Hepatocyte (in vitro differentiated cells): ENCODE measurements at regions not wholly inside any gene's neighbourhood (a gene's known extent, or its start where the extent isn't known, plus 50 kb on each side); places are given as distances from the start of the nearest gene placed in this dataset.
"Not testable (repeated sequence)": the region's sequence is repeated elsewhere in the genome, so short reads cannot be mapped to it uniquely, and the experiment has no call there.

ENCODE experiments used
- DNase-seq: peaks from one replicate; pipeline ENCODE4 v3.0.0-alpha.2; 2016; ENCODE audit warnings: low spot score
- H2AFZ ChIP-seq: fragments of 200-600 bp; sonication (generic); 2 replicates; pipeline ENCODE4 v1.6.0; 2016; ENCODE audit warnings: antibody characterized with exemption, mild to moderate bottlenecking
- H3K27ac ChIP-seq: fragments of 200-600 bp; sonication (generic); 2 replicates; pipeline ENCODE4 v1.5.1; 2016; ENCODE audit warnings: mild to moderate bottlenecking
- H3K27me3 ChIP-seq: fragments of 200-600 bp; sonication (generic); 2 replicates; pipeline ENCODE4 v1.6.1; 2016
- H3K36me3 ChIP-seq: fragments of 200-600 bp; sonication (generic); replicated peaks from 2 replicates; pipeline ENCODE4 v1.5.1; 2016; ENCODE audit warnings: low read depth; ENCODE audit not compliant: insufficient read depth
- H3K4me1 ChIP-seq: fragments of 200-600 bp; sonication (generic); 2 replicates; pipeline ENCODE4 v1.5.1; 2016; ENCODE audit warnings: mild to moderate bottlenecking, moderate library complexity; ENCODE audit not compliant: insufficient read depth
- H3K4me2 ChIP-seq: fragments of 200-600 bp; sonication (generic); 2 replicates; pipeline ENCODE4 v1.6.0; 2016
- H3K4me3 ChIP-seq: fragments of 200-600 bp; sonication (generic); 2 replicates; pipeline ENCODE4 v1.5.1; 2016; ENCODE audit warnings: mild to moderate bottlenecking
- H3K79me2 ChIP-seq: fragments of 200-600 bp; sonication (generic); 2 replicates; pipeline ENCODE4 v1.6.0; 2017; ENCODE audit warnings: mild to moderate bottlenecking
- H3K9me2 ChIP-seq: fragments of 200-600 bp; sonication (generic); replicated peaks from 2 replicates; pipeline ENCODE4 v1.6.0; 2017; ENCODE audit warnings: mild to moderate bottlenecking; ENCODE audit not compliant: insufficient read depth
- H3K9me3 ChIP-seq: fragments of 200-600 bp; sonication (generic); 2 replicates; pipeline ENCODE4 v1.5.1; 2016; ENCODE audit warnings: low read depth, mild to moderate bottlenecking
- H4K20me1 ChIP-seq: fragments of 200-600 bp; sonication (generic); 2 replicates; pipeline ENCODE4 v1.6.0; 2016; ENCODE audit warnings: mild to moderate bottlenecking; ENCODE audit not compliant: insufficient read depth, poor library complexity, severe bottlenecking
- CTCF ChIP-seq: fragments of 200-600 bp; sonication (generic); IDR thresholded peaks from 2 replicates; pipeline ENCODE4 v1.5.1; 2016; ENCODE audit warnings: antibody characterized with exemption, mild to moderate bottlenecking; ENCODE audit not compliant: poor library complexity
- EZH2 ChIP-seq: fragments of 200-600 bp; sonication (generic); IDR thresholded peaks from 2 replicates; pipeline ENCODE4 v1.6.1; 2016; ENCODE audit warnings: antibody characterized with exemption, mild to moderate bottlenecking, borderline replicate concordance
- EZH2phosphoT487 ChIP-seq: fragments of 200-600 bp; sonication (generic); IDR thresholded peaks from one replicate; pipeline ENCODE4 v1.6.1; 2018; ENCODE audit warnings: antibody characterized with exemption, mild to moderate bottlenecking, low read depth, moderate library complexity; ENCODE audit not compliant: unreplicated experiment, severe bottlenecking
- WGBS: methylation state at CpG from one replicate; pipeline ENCODE4 v1.1.6; 2016; ENCODE audit warnings: low lambda C conversion rate; ENCODE audit errors: missing lambda C conversion rate; 5-methylcytosine and 5-hydroxymethylcytosine counted together

- no peak for TF ChIP-seq EZH2
- TF ChIP-seq CTCF, result no peak
- TF ChIP-seq EZH2phosphoT487, result no peak
- Histone ChIP-seq H3K4me2 (no peak overlapping the region), H4K20me1 (no peaks in the 10 kb centered on the region), H2AFZ (no peak overlapping the region), H3K9me3 (no peaks in the 10 kb centered on the region), H3K27me3 (no peaks in the 10 kb centered on the region), H3K4me3 (no peak overlapping the region), H3K27ac (no peak overlapping the region), H3K79me2 (no peaks in the 10 kb centered on the region), H3K9me2 (no peaks in the 10 kb centered on the region), H3K36me3 (no peaks in the 10 kb centered on the region), H3K4me1 (no peaks in the 10 kb centered on the region)
- DNase-seq, result no peak
Observed at GRCh38 chr12:86710109-86710508, 453.9 kb upstream of the MGAT4C start.

- H3K4me1 ChIP-seq, H3K4me2 ChIP-seq, H4K20me1 ChIP-seq, H3K4me3 ChIP-seq, H3K27ac ChIP-seq, H3K9me2 ChIP-seq, H3K36me3 ChIP-seq, H3K27me3 ChIP-seq, DNase-seq, H3K79me2 ChIP-seq, H3K9me3 ChIP-seq, H2AFZ ChIP-seq: not testable (repeated sequence)
- WGBS, result 72% methylated on average over 3 of the region's 3 CpGs
Observed at GRCh38 chr12:86709017-86709416, 452.8 kb upstream of the MGAT4C start.

- no peak for TF ChIP-seq CTCF
- no peak for TF ChIP-seq EZH2
- no peak for TF ChIP-seq EZH2phosphoT487
- no peaks in the 10 kb centered on the region for H3K9me3 ChIP-seq
- no peaks in the 10 kb centered on the region for H3K36me3 ChIP-seq
- no peak overlapping the region for H3K27ac ChIP-seq
- no peaks in the 10 kb centered on the region for H3K79me2 ChIP-seq
- no peaks in the 10 kb centered on the region for H3K4me1 ChIP-seq
- H3K4me2 ChIP-seq, result no peak overlapping the region
- H3K9me2 ChIP-seq, result no peaks in the 10 kb centered on the region
- no peak for DNase-seq
- no peak overlapping the region for H2AFZ ChIP-seq
- no peaks in the 10 kb centered on the region for H3K27me3 ChIP-seq
- WGBS, result 60% methylated on average over 2 of the region's 2 CpGs
- H4K20me1 ChIP-seq, result no peaks in the 10 kb centered on the region
- H3K4me3 ChIP-seq, result no peak overlapping the region
Observed at GRCh38 chr12:86698641-86698980, 442.4 kb upstream of the MGAT4C start.

GRCh38 chr12:86697916-86698640 is 441.9 kb upstream of the MGAT4C start:
- no peak overlapping the region for H3K27ac ChIP-seq
- no peak overlapping the region for H3K4me2 ChIP-seq
- no peaks in the 10 kb centered on the region for H3K27me3 ChIP-seq
- H2AFZ ChIP-seq, result no peak overlapping the region
- WGBS, result 84% methylated on average over 2 of the region's 2 CpGs
- no peaks in the 10 kb centered on the region for H3K9me3 ChIP-seq
- H3K9me2 ChIP-seq, result no peaks in the 10 kb centered on the region
- no peaks in the 10 kb centered on the region for H3K4me1 ChIP-seq
- H3K79me2 ChIP-seq, result no peaks in the 10 kb centered on the region
- no peak overlapping the region for H3K4me3 ChIP-seq
- H3K36me3 ChIP-seq, result no peaks in the 10 kb centered on the region
- TF ChIP-seq EZH2, result no peak
- TF ChIP-seq CTCF, result no peak
- TF ChIP-seq EZH2phosphoT487, result no peak
- DNase-seq, result no peak
- H4K20me1 ChIP-seq, result no peaks in the 10 kb centered on the region
